Activated CD8-positive, alpha-beta T cell treated with anti-CD3 and anti-CD28 coated beads for 36 hours (primary cell): ENCODE measurements at regions not wholly inside any gene's neighbourhood (a gene's known extent, or its start where the extent isn't known, plus 50 kb on each side); places are given as distances from the start of the nearest gene placed in this dataset.

Source experiments
- ATAC-seq: fragments of 200-7000 bp; cut with Tn5 transposase; one replicate; pipeline ENCODE4 v1.10.0; 2021; ENCODE audit warnings: mild to moderate bottlenecking, moderate library complexity
- CTCF ChIA-PET: fragments of 350-600 bp; sonication (Branson Sonifier 250); formaldehyde crosslinking; loops from one replicate; lab custom pipeline; 2021; ENCODE audit warnings: antibody characterized with exemption; lab: Charles Lee
- POLR2A ChIA-PET: fragments of 350-600 bp; sonication (Branson Sonifier 250); formaldehyde crosslinking; loops from one replicate; lab custom pipeline; 2021; ENCODE audit warnings: antibody characterized with exemption; lab: Charles Lee
- DNase-seq: peaks from one replicate; pipeline ENCODE4 v3.0.0-alpha.2; 2020
- H3K27ac Mint-ChIP-seq: one replicate; pipeline ENCODE4 v1.8.0; 2021; ENCODE audit warnings: mild to moderate bottlenecking, mixed read lengths
- H3K27me3 Mint-ChIP-seq: one replicate; pipeline ENCODE4 v1.8.0; 2021; ENCODE audit warnings: mixed read lengths
- H3K36me3 Mint-ChIP-seq: one replicate; pipeline ENCODE4 v1.8.0; 2021; ENCODE audit warnings: low read depth, mixed read lengths
- H3K4me1 Mint-ChIP-seq: one replicate; pipeline ENCODE4 v1.8.0; 2021; ENCODE audit warnings: low read depth, mixed read lengths
- H3K4me3 Mint-ChIP-seq: one replicate; pipeline ENCODE4 v1.8.0; 2021; ENCODE audit warnings: mild to moderate bottlenecking, moderate library complexity, mixed read lengths
- H3K9me3 Mint-ChIP-seq: one replicate; pipeline ENCODE4 v1.8.0; 2021; ENCODE audit warnings: mixed read lengths
- intact Hi-C: fragments of 100-400 bp; cut with micrococcal nuclease; formaldehyde crosslinking; loops from one replicate; pipeline ENCODE4 v1.10.0; 2022
- TF ChIP-seq, protein P1 (sequence below): fragments of 200-600 bp; IDR thresholded peaks from one replicate; pipeline ENCODE4 v1.8.0; 2022; ENCODE audit warnings: antibody characterized with exemption, mild to moderate bottlenecking

DNA sequence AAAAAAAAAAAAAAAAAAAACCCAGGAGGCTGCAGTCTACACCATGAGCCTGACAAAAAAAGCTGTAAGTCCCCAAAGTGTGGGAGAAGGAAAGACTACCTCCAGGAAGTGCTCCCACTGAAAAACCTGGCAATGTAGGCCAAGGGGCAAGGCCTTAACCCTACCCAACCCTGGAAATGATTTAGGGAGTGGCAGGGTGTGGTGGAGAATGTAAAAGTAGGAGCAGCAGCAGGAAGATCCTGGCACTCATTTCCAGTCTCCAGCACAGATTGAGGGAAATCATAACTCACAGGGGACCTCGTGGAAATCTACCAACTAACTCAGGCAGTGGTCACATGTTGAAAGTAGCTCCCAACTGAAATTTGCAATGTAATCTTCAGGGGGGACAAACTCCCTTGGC, 839.5 kb downstream of the EPHA3 start:
- no peak for ATAC-seq
- POLR2A ChIA-PET: no interaction called here
- no peak overlapping the region for H3K4me3 Mint-ChIP-seq

DNA sequence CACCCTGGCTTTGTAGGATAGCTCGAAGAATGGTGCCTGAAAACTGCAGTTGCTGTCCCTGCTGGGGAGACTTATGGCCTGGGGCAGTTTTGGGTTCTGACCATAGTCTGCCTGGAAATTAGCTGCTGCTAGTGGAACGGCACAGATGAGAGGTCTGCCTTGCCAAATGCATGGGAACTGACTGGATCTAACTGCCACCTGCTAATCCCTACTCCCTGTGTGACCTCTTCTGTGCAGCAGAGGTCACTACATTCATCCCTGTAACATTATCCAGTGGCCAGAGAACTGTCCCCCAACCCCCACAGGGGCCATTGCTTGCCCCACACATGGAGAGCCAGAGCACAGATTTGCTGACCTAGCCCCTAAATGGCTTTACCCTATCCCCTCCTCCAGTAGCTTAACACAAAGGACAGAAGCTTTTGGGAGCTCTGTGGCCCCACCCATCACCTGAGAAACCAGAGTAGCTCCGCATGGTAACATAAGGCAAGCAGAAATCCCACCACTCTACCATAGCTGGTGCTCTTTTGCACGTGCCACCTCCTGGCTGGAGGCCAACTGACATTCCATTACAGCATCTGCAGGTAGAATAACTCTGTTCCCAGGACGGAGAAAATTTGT, 840.0 kb downstream of the EPHA3 start:
- no peak overlapping the region for H3K4me3 Mint-ChIP-seq
- ATAC-seq (no peak), DNase-seq (no peak)
- ChIA-PET CTCF (interaction anchor here (0.6 kb wide), 1 partner anchor 12 kb away, joined by 3 read pairs; no protein-coding TSS in a partner anchor), POLR2A (no interaction called here)
- TF ChIP-seq, protein P1, sequence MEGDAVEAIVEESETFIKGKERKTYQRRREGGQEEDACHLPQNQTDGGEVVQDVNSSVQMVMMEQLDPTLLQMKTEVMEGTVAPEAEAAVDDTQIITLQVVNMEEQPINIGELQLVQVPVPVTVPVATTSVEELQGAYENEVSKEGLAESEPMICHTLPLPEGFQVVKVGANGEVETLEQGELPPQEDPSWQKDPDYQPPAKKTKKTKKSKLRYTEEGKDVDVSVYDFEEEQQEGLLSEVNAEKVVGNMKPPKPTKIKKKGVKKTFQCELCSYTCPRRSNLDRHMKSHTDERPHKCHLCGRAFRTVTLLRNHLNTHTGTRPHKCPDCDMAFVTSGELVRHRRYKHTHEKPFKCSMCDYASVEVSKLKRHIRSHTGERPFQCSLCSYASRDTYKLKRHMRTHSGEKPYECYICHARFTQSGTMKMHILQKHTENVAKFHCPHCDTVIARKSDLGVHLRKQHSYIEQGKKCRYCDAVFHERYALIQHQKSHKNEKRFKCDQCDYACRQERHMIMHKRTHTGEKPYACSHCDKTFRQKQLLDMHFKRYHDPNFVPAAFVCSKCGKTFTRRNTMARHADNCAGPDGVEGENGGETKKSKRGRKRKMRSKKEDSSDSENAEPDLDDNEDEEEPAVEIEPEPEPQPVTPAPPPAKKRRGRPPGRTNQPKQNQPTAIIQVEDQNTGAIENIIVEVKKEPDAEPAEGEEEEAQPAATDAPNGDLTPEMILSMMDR: no peak
- peaks cover 10% of the 10 kb centered on the region for H3K9me3 Mint-ChIP-seq
- H3K27me3 Mint-ChIP-seq: no peaks in the 10 kb centered on the region
- no peaks in the 10 kb centered on the region for H3K36me3 Mint-ChIP-seq
- intact Hi-C loops: no loop called here
- no peak overlapping the region for H3K27ac Mint-ChIP-seq
- H3K4me1 Mint-ChIP-seq: no peaks in the 10 kb centered on the region

More for the DNA sequence above, 839.5 kb downstream of the EPHA3 start:
- Mint-ChIP-seq H3K27me3 (no peaks in the 10 kb centered on the region), H3K27ac (no peak overlapping the region), H3K4me1 (no peaks in the 10 kb centered on the region), H3K9me3 (peaks cover 13% of the 10 kb centered on the region), H3K36me3 (no peaks in the 10 kb centered on the region)
- DNase-seq: no peak
- TF ChIP-seq, protein P1: no peak
- CTCF ChIA-PET: no interaction called here
- intact Hi-C loops: no loop called here

DNA sequence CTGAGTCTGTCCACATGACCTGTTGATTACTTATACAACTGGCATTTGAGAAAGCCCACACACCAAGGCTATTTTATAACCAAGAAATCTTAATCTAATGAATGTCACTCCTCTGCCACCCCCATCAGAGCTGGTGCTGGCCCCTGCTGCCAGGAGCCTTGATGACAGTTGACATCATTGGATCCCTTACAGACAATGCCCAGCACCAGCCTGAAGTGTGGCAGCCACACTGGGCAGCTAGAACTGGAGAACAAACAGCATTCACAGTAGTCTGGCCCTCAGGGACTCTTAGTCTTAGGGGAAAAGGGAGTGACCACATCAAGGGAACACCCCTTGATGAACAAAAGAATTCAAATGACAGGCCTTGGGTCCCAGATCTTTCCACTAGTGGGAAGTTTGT, 840.6 kb downstream of the EPHA3 start:
- no peak overlapping the region for H3K27ac Mint-ChIP-seq
- no peak overlapping the region for H3K4me3 Mint-ChIP-seq
- TF ChIP-seq, protein P1: no peak
- no peaks in the 10 kb centered on the region for H3K36me3 Mint-ChIP-seq
- intact Hi-C loops: no loop called here
- ChIA-PET POLR2A (no interaction called here), CTCF (interaction anchor here (0.6 kb wide), 1 partner anchor 12 kb away, joined by 3 read pairs; no protein-coding TSS in a partner anchor)
- H3K27me3 Mint-ChIP-seq: no peaks in the 10 kb centered on the region
- DNase-seq: no peak
- ATAC-seq: no peak
- peaks cover 10% of the 10 kb centered on the region for H3K9me3 Mint-ChIP-seq
- H3K4me1 Mint-ChIP-seq: no peaks in the 10 kb centered on the region

DNA sequence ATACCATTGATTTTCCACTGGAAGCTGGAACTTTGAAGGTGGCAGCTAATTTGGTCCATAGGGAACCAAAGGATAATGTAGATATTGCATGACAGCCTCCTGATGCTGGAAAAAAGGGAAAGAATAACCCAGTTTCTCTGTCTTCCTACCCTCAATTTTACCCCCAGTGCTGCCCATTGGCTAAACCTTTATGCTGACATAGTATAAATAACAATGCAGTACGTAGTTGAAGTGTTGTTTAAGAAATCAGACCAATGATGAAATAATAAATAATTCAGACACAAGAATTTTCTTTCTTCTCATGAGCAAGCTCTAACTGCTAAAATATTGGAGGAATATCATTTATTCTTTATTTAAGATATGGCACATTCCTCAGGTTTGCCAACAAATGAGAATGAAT, 843.4 kb downstream of the EPHA3 start:
- intact Hi-C loops: no loop called here
- no peaks in the 10 kb centered on the region for H3K27me3 Mint-ChIP-seq
- ATAC-seq (no peak), DNase-seq (no peak)
- POLR2A ChIA-PET: no interaction called here
- H3K9me3 Mint-ChIP-seq: peaks cover 12% of the 10 kb centered on the region
- H3K36me3 Mint-ChIP-seq: no peaks in the 10 kb centered on the region
- no peak overlapping the region for H3K27ac Mint-ChIP-seq
- CTCF ChIA-PET: no interaction called here
- no peaks in the 10 kb centered on the region for H3K4me1 Mint-ChIP-seq
- no peak overlapping the region for H3K4me3 Mint-ChIP-seq
- TF ChIP-seq, protein P1: no peak

DNA sequence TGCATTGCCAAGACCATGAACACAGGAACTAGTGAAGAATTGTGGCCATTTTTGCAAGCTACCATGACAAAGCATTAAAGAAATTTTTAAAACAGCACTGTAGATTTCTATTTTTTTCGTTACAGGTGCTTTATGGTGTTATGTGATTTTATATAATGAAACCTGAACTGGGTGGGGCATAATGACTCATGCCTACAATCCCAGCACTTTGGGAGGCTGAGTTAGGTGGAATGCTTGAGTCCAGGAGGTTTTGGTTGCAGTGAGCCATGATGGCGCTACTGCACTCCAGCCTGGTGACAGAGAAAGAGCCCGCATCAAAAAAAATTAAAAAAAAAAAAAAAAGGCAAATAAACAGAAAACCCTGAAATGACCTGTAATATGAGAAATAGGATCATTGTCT, 846.7 kb downstream of the EPHA3 start:
- H3K36me3 Mint-ChIP-seq: no peaks in the 10 kb centered on the region
- ATAC-seq (no peak), DNase-seq (no peak)
- H3K4me1 Mint-ChIP-seq: no peaks in the 10 kb centered on the region
- TF ChIP-seq, protein P1: no peak
- H3K9me3 Mint-ChIP-seq: peaks cover 14% of the 10 kb centered on the region
- H3K27me3 Mint-ChIP-seq: no peaks in the 10 kb centered on the region
- CTCF ChIA-PET: no interaction called here
- no peak overlapping the region for H3K27ac Mint-ChIP-seq
- intact Hi-C loops: no loop called here
- POLR2A ChIA-PET: no interaction called here
- no peak overlapping the region for H3K4me3 Mint-ChIP-seq
